Heart left ventricle (tissue), 16 donors: ENCODE measurements at regions not wholly inside any gene's neighbourhood (a gene's known extent, or its start where the extent isn't known, plus 50 kb on each side); places are given as distances from the start of the nearest gene placed in this dataset.
"Not testable (repeated sequence)": the region's sequence is repeated elsewhere in the genome, so short reads cannot be mapped to it uniquely, and the experiment has no call there.

Source experiments
- ATAC-seq, 4 donors: fragments of 200-7000 bp; cut with Tn5 transposase; one replicate each; pipeline ENCODE4 v1.9.1; 2020 to 2022; ENCODE audit warnings: moderate library complexity in 4 of 4, mild to moderate bottlenecking in 3 of 4, moderate number of reproducible peaks in 1 of 4
- DNase-seq, 5 donors: peaks; one replicate each; pipeline ENCODE4 v3.0.0-alpha.2; 2020
- H3K27ac ChIP-seq, 12 donors: fragments of 200-600 bp; sonication (generic) in 4 of 12; one replicate each; pipeline versions ENCODE4 v1.5.0 to v1.8.0; 2016 to 2022; ENCODE audit warnings: mild to moderate bottlenecking in 2 of 12
- H3K27me3 ChIP-seq, 9 donors: fragments of 200-600 bp; sonication (generic) in 2 of 9; one replicate each; pipeline versions ENCODE4 v1.5.1 to v1.8.0; 2016 to 2022; ENCODE audit warnings: mild to moderate bottlenecking in 3 of 9
- H3K36me3 ChIP-seq, 9 donors: fragments of 200-600 bp; sonication (generic) in 2 of 9; one replicate each; pipeline versions ENCODE4 v1.5.0 to v1.8.0; 2018 to 2022; ENCODE audit warnings: mild to moderate bottlenecking in 2 of 9
- H3K4me1 ChIP-seq, 12 donors: fragments of 200-600 bp; sonication (generic) in 4 of 12; one replicate each; pipeline versions ENCODE4 v1.5.0 to v1.8.0; 2016 to 2022; ENCODE audit warnings: mild to moderate bottlenecking in 3 of 12
- H3K4me3 ChIP-seq, 12 donors: fragments of 200-600 bp; sonication (generic) in 4 of 12; one replicate each; pipeline versions ENCODE4 v1.5.0 to v1.8.0; 2017 to 2022; ENCODE audit warnings: mild to moderate bottlenecking in 9 of 12, moderate library complexity in 4 of 12
- H3K9me3 ChIP-seq, 12 donors: fragments of 200-600 bp; sonication (generic) in 4 of 12; one replicate each; pipeline versions ENCODE4 v1.5.0 to v1.8.0; 2016 to 2022; ENCODE audit warnings: mild to moderate bottlenecking in 1 of 12
- CTCF ChIP-seq, 12 donors: fragments of 200-600 bp; sonication (generic) in 4 of 12; IDR thresholded peaks; one replicate each; pipeline versions ENCODE4 v1.5.0 to v1.8.0; 2018 to 2022; ENCODE audit warnings: antibody characterized with exemption in 12 of 12, mild to moderate bottlenecking in 5 of 12
- POLR2A ChIP-seq, 2 donors: fragments of 450-650 bp; IDR thresholded peaks; one replicate each; pipeline ENCODE4 v1.6.1; 2017; ENCODE audit warnings: antibody characterized with exemption in 2 of 2, mild to moderate bottlenecking in 2 of 2, moderate library complexity in 2 of 2
- WGBS, 4 donors: extraction: QIAGEN DNeasy Blood & Tissue Kit in 2 of 4; methylation state at CpG; one replicate each; pipeline versions ENCODE4 v1.1.5 to v1.1.7; 2013 to 2018; 5-methylcytosine and 5-hydroxymethylcytosine counted together
- intact Hi-C, 10 donors: fragments of 100-400 bp; cut with DNase I; formaldehyde crosslinking; loops; one replicate each; pipeline versions ENCODE4 v1.11.1 to v1.14.2; 2022
- donor health status: ischemic (EF 13 %, LVEDD 7.1; RV severe dilation, severe dysfunction).
- donor health status: healthy with polysubstance abuse.
- donor health status: DM: no; HTN: yes; CAD: no.
- donor health status: DM: no; HTN: no; CAD: no.
- donor health status: ischemic (EF 25% LVEDD 6.9; RV normal size, moderate dysfunction).
- donor health status: ischemic (EF 25% LVEDD 5.7; RV mildly dilated, moderate dysfunction).
- donor health status: healthy.
- donor health status: DM: yes; HTN: yes; CAD: no.
- donor health status: ischemic (EF 35%, LVEDD 5.7; RV mildly dilated, moderate dysfunction).
- donor health status: nonischemic (EF 11% LVEDD 7.7; RV severe dilation, severe dysfunction).
- donor health status: DM: yes; HTN: yes; CAD: no.
- donor health status: PGD.
- donor health status: ischemic (EF 29% LVEDD 5.4; RV normal size, mild dysfunction).
- donor health status: nonischemic (EF 23%, LVEDD 6.1; RV moderate dilation, normal function).

- no peaks in the 10 kb centered on the region for H3K4me1 ChIP-seq
- peaks cover 0 to 4% (median 0%) of the 10 kb centered on the region in 9 donors for H3K27me3 ChIP-seq
- no peaks in the 10 kb centered on the region for H3K36me3 ChIP-seq
- intact Hi-C loops: loop anchor here in 1 of 10 donors (10.0 kb wide), 1 partner anchor 63 kb away; no protein-coding TSS in a partner anchor
- ATAC-seq (no peak), DNase-seq (no peak)
- H3K4me3 ChIP-seq: no peak overlapping the region
- 67 to 81% (median 73%) methylated on average over 3 of the region's 3 CpGs for WGBS, 4 donors
- TF ChIP-seq POLR2A (IDR thresholded peaks at IDR 0.05) (no peak), CTCF (IDR thresholded peaks at IDR 0.05) (no peak)
- H3K9me3 ChIP-seq: peaks cover 0 to 26% (median 2%) of the 10 kb centered on the region in 12 donors
- no peak overlapping the region for H3K27ac ChIP-seq
These were observed 112.1 kb upstream of the DNAH14 start for GRCh38 chr1:224817382-224817781.

- no peak for TF ChIP-seq POLR2A (IDR thresholded peaks at IDR 0.05)
- TF ChIP-seq CTCF (IDR thresholded peaks at IDR 0.05): no peak
- Histone ChIP-seq H3K27ac (no peak overlapping the region), H3K4me1 (no peaks in the 10 kb centered on the region), H3K36me3 (no peaks in the 10 kb centered on the region), H3K4me3 (no peak overlapping the region), H3K27me3 (peaks cover 0 to 4% (median 0%) of the 10 kb centered on the region in 9 donors), H3K9me3 (peaks cover 0 to 32% (median 2%) of the 10 kb centered on the region in 12 donors)
- ATAC-seq (no peak), DNase-seq (no peak)
- 46 to 63% (median 51%) methylated on average over 3 of the region's 3 CpGs for WGBS, 4 donors
- intact Hi-C loops: loop anchor here in 1 of 10 donors (10.0 kb wide), 1 partner anchor 65 kb away; no protein-coding TSS in a partner anchor
These were observed 109.6 kb upstream of the DNAH14 start for GRCh38 chr1:224819861-224820260.

- TF ChIP-seq POLR2A (IDR thresholded peaks at IDR 0.05) (no peak), CTCF (IDR thresholded peaks at IDR 0.05) (no peak)
- Histone ChIP-seq H3K4me1 (no peaks in the 10 kb centered on the region), H3K9me3 (peaks cover 0 to 34% (median 2%) of the 10 kb centered on the region in 12 donors), H3K4me3 (no peak overlapping the region), H3K27me3 (peaks cover 0 to 4% (median 0%) of the 10 kb centered on the region in 9 donors), H3K27ac (no peak overlapping the region), H3K36me3 (no peaks in the 10 kb centered on the region)
- ATAC-seq: no peak
- WGBS, 4 donors: 39 to 50% (median 45%) methylated on average over 3 of the region's 3 CpGs
- DNase-seq: no peak
- intact Hi-C loops: no loop called here
These were observed 109.1 kb upstream of the DNAH14 start for GRCh38 chr1:224820341-224820740.

- H3K4me1 ChIP-seq, intact Hi-C loops, ATAC-seq, H3K36me3 ChIP-seq, H3K27ac ChIP-seq, DNase-seq, H3K4me3 ChIP-seq, H3K27me3 ChIP-seq: not testable (repeated sequence)
- H3K9me3 ChIP-seq: peaks cover 0 to 35% (median 2%) of the 10 kb centered on the region in 12 donors
- WGBS, 4 donors: 87 to 93% (median 89%) methylated on average over 8 of the region's 8 CpGs
These were observed 107.7 kb upstream of the DNAH14 start for GRCh38 chr1:224821751-224822150.

- H3K36me3 ChIP-seq: no peaks in the 10 kb centered on the region
- ATAC-seq (no peak), DNase-seq (no peak)
- TF ChIP-seq POLR2A (IDR thresholded peaks at IDR 0.05) (no peak), CTCF (IDR thresholded peaks at IDR 0.05) (no peak)
- no peaks in the 10 kb centered on the region for H3K4me1 ChIP-seq
- peaks cover 0 to 6% (median 0%) of the 10 kb centered on the region in 9 donors for H3K27me3 ChIP-seq
- peaks cover 0 to 35% (median 2%) of the 10 kb centered on the region in 12 donors for H3K9me3 ChIP-seq
- H3K27ac ChIP-seq: no peak overlapping the region
- 53 to 82% (median 69%) methylated on average over 1 of the region's 1 CpG for WGBS, 4 donors
- no peak overlapping the region for H3K4me3 ChIP-seq
- intact Hi-C loops: no loop called here
These were observed 103.9 kb upstream of the DNAH14 start for GRCh38 chr1:224825525-224826000.
